22Rv1 (cell line): ENCODE measurements at regions not wholly inside any gene's neighbourhood (a gene's known extent, or its start where the extent isn't known, plus 50 kb on each side); places are given as distances from the start of the nearest gene placed in this dataset.

Source experiments
- ZFX ChIP-seq: fragments of 450-650 bp; IDR thresholded peaks from 2 replicates; pipeline ENCODE4 v1.6.1; 2017; ENCODE audit warnings: antibody characterized with exemption, borderline replicate concordance
- TF ChIP-seq, protein P1 (sequence below): fragments of 450-650 bp; IDR thresholded peaks from 2 replicates; pipeline ENCODE4 v1.5.1; 2017; ENCODE audit warnings: mild to moderate bottlenecking

DNA sequence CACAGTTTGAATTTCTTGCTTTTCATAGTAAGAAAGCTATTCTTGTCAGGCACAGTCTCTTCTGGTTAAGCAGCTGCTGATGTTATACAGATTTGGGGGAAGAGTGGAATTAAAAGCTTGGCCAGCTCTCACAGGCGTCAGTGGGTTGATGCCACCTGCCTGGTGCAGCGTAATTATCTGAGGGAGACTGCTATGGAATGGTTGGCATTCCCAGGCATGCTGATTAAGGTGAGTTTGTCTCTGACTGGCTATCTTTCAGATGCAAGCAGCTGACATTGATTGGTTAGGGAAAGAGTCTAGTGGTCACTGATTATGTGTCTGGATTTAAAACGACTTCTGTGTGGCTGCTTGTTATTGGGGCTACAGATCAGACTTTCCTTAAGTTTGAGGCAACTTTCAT, 948.4 kb downstream of the UQCRFS1 start:
- TF ChIP-seq, protein P1, sequence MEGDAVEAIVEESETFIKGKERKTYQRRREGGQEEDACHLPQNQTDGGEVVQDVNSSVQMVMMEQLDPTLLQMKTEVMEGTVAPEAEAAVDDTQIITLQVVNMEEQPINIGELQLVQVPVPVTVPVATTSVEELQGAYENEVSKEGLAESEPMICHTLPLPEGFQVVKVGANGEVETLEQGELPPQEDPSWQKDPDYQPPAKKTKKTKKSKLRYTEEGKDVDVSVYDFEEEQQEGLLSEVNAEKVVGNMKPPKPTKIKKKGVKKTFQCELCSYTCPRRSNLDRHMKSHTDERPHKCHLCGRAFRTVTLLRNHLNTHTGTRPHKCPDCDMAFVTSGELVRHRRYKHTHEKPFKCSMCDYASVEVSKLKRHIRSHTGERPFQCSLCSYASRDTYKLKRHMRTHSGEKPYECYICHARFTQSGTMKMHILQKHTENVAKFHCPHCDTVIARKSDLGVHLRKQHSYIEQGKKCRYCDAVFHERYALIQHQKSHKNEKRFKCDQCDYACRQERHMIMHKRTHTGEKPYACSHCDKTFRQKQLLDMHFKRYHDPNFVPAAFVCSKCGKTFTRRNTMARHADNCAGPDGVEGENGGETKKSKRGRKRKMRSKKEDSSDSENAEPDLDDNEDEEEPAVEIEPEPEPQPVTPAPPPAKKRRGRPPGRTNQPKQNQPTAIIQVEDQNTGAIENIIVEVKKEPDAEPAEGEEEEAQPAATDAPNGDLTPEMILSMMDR = no peak
- TF ChIP-seq ZFX = no peak
